HEK293 (cell line): ENCODE measurements at regions not wholly inside any gene's neighbourhood (a gene's known extent, or its start where the extent isn't known, plus 50 kb on each side); places are given as distances from the start of the nearest gene placed in this dataset.

Source experiments
- CTCF ChIA-PET: fragments of 350-600 bp; formaldehyde crosslinking; extraction: SDS; loops from one replicate; lab custom pipeline; 2021; ENCODE audit warnings: antibody characterized with exemption; lab: Yijun Ruan, JAX
- POLR2A ChIA-PET: fragments of 300-600 bp; formaldehyde crosslinking; extraction: SDS; loops from one replicate; lab custom pipeline; 2020; ENCODE audit warnings: antibody characterized with exemption, inconsistent platforms; lab: Yijun Ruan, JAX
- H3K27ac ChIP-seq: fragments of 200-500 bp; sonication (Bioruptor generic); 2 replicates; pipeline ENCODE4 v1.5.1; 2014; ENCODE audit warnings: low read depth, low read length, control low read depth, inconsistent platforms; ENCODE audit errors: extremely low read depth
- H3K36me3 ChIP-seq, 2 experiments: fragments of 200-500 bp in 1 of 2; sonication (Bioruptor generic) in 1 of 2; 1 replicate in 1 of 2; 2 replicates in 1 of 2; pipeline ENCODE4 v1.5.1; 2014 to 2017; ENCODE audit warnings: inconsistent platforms in 2 of 2, low read length in 2 of 2; ENCODE audit not compliant: control insufficient read depth in 2 of 2, insufficient read depth in 1 of 2
- H3K4me1 ChIP-seq: fragments of 200-500 bp; sonication (Bioruptor generic); 2 replicates; pipeline ENCODE4 v1.5.1; 2014; ENCODE audit warnings: mild to moderate bottlenecking, low read length, inconsistent platforms; ENCODE audit not compliant: control insufficient read depth, insufficient read depth
- H3K4me3 ChIP-seq: 2 replicates; pipeline ENCODE4 v1.5.1; 2011; ENCODE audit warnings: low read depth, mild to moderate bottlenecking, control low read depth, low read length, moderate library complexity
- H3K9me3 ChIP-seq: fragments of 200-500 bp; sonication (Bioruptor generic); 2 replicates; pipeline ENCODE4 v1.5.1; 2014; ENCODE audit warnings: low read depth, low read length, inconsistent platforms; ENCODE audit not compliant: control insufficient read depth, insufficient read depth
- BCL11A ChIP-seq: fragments of 450-650 bp; formaldehyde crosslinking; IDR thresholded peaks from 2 replicates; pipeline ENCODE4 v1.5.1; 2016; ENCODE audit warnings: low read depth, missing biosample characterization, missing genetic modification characterization
- ELK4 ChIP-seq: IDR thresholded peaks from 2 replicates; pipeline ENCODE4 v1.6.1; 2011; ENCODE audit warnings: mild to moderate bottlenecking, low read depth, low read length, borderline replicate concordance
- KLF8 ChIP-seq: fragments of 450-650 bp; formaldehyde crosslinking; IDR thresholded peaks from 2 replicates; pipeline ENCODE4 v1.5.1; 2016; ENCODE audit warnings: missing biosample characterization, missing genetic modification characterization
- PBX3 ChIP-seq: sonication (generic); formaldehyde crosslinking; IDR thresholded peaks from 2 replicates; pipeline ENCODE4 v1.8.1; 2022; ENCODE audit warnings: mild to moderate bottlenecking, moderate library complexity, missing genetic modification reagents
- PRDM1 ChIP-seq: fragments of 450-650 bp; formaldehyde crosslinking; IDR thresholded peaks from 2 replicates; pipeline ENCODE4; 2016; ENCODE audit warnings: missing biosample characterization, missing genetic modification characterization
- PRDM6 ChIP-seq: fragments of 450-650 bp; formaldehyde crosslinking; IDR thresholded peaks from 2 replicates; pipeline ENCODE4 v1.5.1; 2017; ENCODE audit warnings: missing biosample characterization, missing genetic modification characterization
- SP2 ChIP-seq: fragments of 450-650 bp; formaldehyde crosslinking; IDR thresholded peaks from 2 replicates; pipeline ENCODE4 v1.5.1; 2016; ENCODE audit warnings: missing biosample characterization, missing genetic modification characterization
- YY2 ChIP-seq: fragments of 450-650 bp; formaldehyde crosslinking; IDR thresholded peaks from 2 replicates; pipeline ENCODE4 v1.5.1; 2016; ENCODE audit warnings: missing biosample characterization, missing genetic modification characterization
- ZBTB21 ChIP-seq: fragments of 450-650 bp; formaldehyde crosslinking; IDR thresholded peaks from 2 replicates; pipeline ENCODE4 v1.5.1; 2017; ENCODE audit warnings: missing biosample characterization, missing genetic modification characterization
- ZBTB48 ChIP-seq: fragments of 450-650 bp; formaldehyde crosslinking; IDR thresholded peaks from 2 replicates; pipeline ENCODE4 v1.5.1; 2016; ENCODE audit warnings: missing biosample characterization, missing genetic modification characterization
- ZNF169 ChIP-seq: fragments of 450-650 bp; formaldehyde crosslinking; IDR thresholded peaks from 2 replicates; pipeline ENCODE4 v1.5.1; 2016; ENCODE audit warnings: missing biosample characterization, missing genetic modification characterization
- ZNF174 ChIP-seq: fragments of 450-650 bp; formaldehyde crosslinking; IDR thresholded peaks from 2 replicates; pipeline ENCODE4 v1.5.0; 2017; ENCODE audit warnings: missing biosample characterization, mild to moderate bottlenecking, missing genetic modification characterization
- ZNF184 ChIP-seq: fragments of 450-650 bp; IDR thresholded peaks from 2 replicates; pipeline ENCODE4 v1.5.1; 2018; ENCODE audit warnings: missing biosample characterization, mild to moderate bottlenecking, missing genetic modification characterization
- ZNF214 ChIP-seq: fragments of 450-650 bp; formaldehyde crosslinking; IDR thresholded peaks from 2 replicates; pipeline ENCODE4 v1.5.1; 2017; ENCODE audit warnings: missing biosample characterization, mild to moderate bottlenecking, missing genetic modification characterization, borderline replicate concordance
- ZNF48 ChIP-seq: fragments of 450-650 bp; formaldehyde crosslinking; IDR thresholded peaks from 2 replicates; pipeline ENCODE4 v1.5.1; 2016; ENCODE audit warnings: missing biosample characterization, missing genetic modification characterization
- ZNF513 ChIP-seq: fragments of 450-650 bp; IDR thresholded peaks from 2 replicates; pipeline ENCODE4 v1.5.1; 2018; ENCODE audit warnings: missing biosample characterization, missing genetic modification characterization
- ZNF548 ChIP-seq: fragments of 450-650 bp; formaldehyde crosslinking; IDR thresholded peaks from 2 replicates; pipeline ENCODE4 v1.5.1; 2016; ENCODE audit warnings: missing biosample characterization, missing genetic modification characterization
- ZNF555 ChIP-seq: fragments of 450-650 bp; formaldehyde crosslinking; conservative IDR thresholded peaks from 2 replicates; pipeline ENCODE4 v1.5.1; 2017; ENCODE audit warnings: missing biosample characterization, mild to moderate bottlenecking, missing genetic modification characterization, inconsistent platforms
- ZNF561 ChIP-seq: fragments of 450-650 bp; IDR thresholded peaks from 2 replicates; pipeline ENCODE4 v1.5.1; 2018; ENCODE audit warnings: missing biosample characterization, missing genetic modification characterization, borderline replicate concordance
- ZNF629 ChIP-seq: fragments of 450-650 bp; formaldehyde crosslinking; IDR thresholded peaks from 2 replicates; pipeline ENCODE4 v1.5.1; 2017; ENCODE audit warnings: missing biosample characterization, missing genetic modification characterization
- ZNF664 ChIP-seq: fragments of 450-650 bp; formaldehyde crosslinking; IDR thresholded peaks from 2 replicates; pipeline ENCODE4 v1.5.1; 2016; ENCODE audit warnings: missing biosample characterization, missing genetic modification characterization
- ZNF776 ChIP-seq: fragments of 450-650 bp; formaldehyde crosslinking; IDR thresholded peaks from 2 replicates; pipeline ENCODE4 v1.5.0; 2017; ENCODE audit warnings: missing biosample characterization, missing genetic modification characterization, borderline replicate concordance
- ZNF843 ChIP-seq: fragments of 450-650 bp; formaldehyde crosslinking; IDR thresholded peaks from 2 replicates; pipeline ENCODE4 v1.5.1; 2016; ENCODE audit warnings: missing biosample characterization, missing genetic modification characterization
- ZSCAN5A ChIP-seq: fragments of 450-650 bp; formaldehyde crosslinking; IDR thresholded peaks from 2 replicates; pipeline ENCODE4 v1.5.1; 2016; ENCODE audit warnings: missing biosample characterization, missing genetic modification characterization
- ZXDB ChIP-seq: fragments of 450-650 bp; formaldehyde crosslinking; IDR thresholded peaks from 2 replicates; pipeline ENCODE4 v1.5.1; 2016; ENCODE audit warnings: missing biosample characterization, missing genetic modification characterization

- TF ChIP-seq ZNF776 (tag by site-specific recombination) (no peak), SP2 (no peak), ZNF48 (tag by site-specific recombination) (no peak), ZBTB48 (tag by site-specific recombination) (no peak), ZNF548 (tag by site-specific recombination) (no peak), PBX3 (CRISPR knock-in tag) (no peak), PRDM1 (tag by site-specific recombination) (no peak), ZSCAN5A (tag by site-specific recombination) (no peak), ZNF629 (tag by site-specific recombination) (no peak), ELK4 (no peak)
Measured at GRCh38 chr19:23996549-23996948, 81.9 kb downstream of the ZNF726 start (continued).

- Histone ChIP-seq H3K27ac (no peak overlapping the region), H3K4me1 (no peaks in the 10 kb centered on the region), H3K4me3 (no peak overlapping the region), H3K9me3 (no peaks in the 10 kb centered on the region), H3K36me3 (no peaks in the 10 kb centered on the region)
- TF ChIP-seq ZNF555 = no peak
- TF ChIP-seq BCL11A (tag by site-specific recombination) = no peak
- TF ChIP-seq PRDM6 (tag by site-specific recombination) = no peak
- TF ChIP-seq YY2 (tag by site-specific recombination) = no peak
- no peak for TF ChIP-seq ZNF843 (tag by site-specific recombination)
- TF ChIP-seq ZNF664 (tag by site-specific recombination) = no peak
- TF ChIP-seq ZNF214 = no peak
- TF ChIP-seq KLF8 (tag by site-specific recombination) = no peak
- TF ChIP-seq ZNF513 (tag by site-specific recombination) = no peak
- TF ChIP-seq ZNF561 (tag by site-specific recombination) = no peak
- TF ChIP-seq ZBTB21 (tag by site-specific recombination) = no peak
- no peak for TF ChIP-seq ZNF169 (tag by site-specific recombination)
- TF ChIP-seq ZNF184 (tag by site-specific recombination) = no peak
- TF ChIP-seq ZXDB (tag by site-specific recombination) = no peak
- no peak for TF ChIP-seq ELK4
- TF ChIP-seq ZNF174 (tag by site-specific recombination) = no peak
- TF ChIP-seq SP2 = no peak
- ChIA-PET POLR2A (no interaction called here), CTCF (no interaction called here)
Measured at GRCh38 chr19:23998568-23998967, 83.9 kb downstream of the ZNF726 start.
